H9 (cell line): ENCODE measurements at regions not wholly inside any gene's neighbourhood (a gene's known extent, or its start where the extent isn't known, plus 50 kb on each side); places are given as distances from the start of the nearest gene placed in this dataset.

Experiments
- DNase-seq: peaks from one replicate; pipeline ENCODE4 v3.0.0-alpha.2; 2017
- H2AFZ ChIP-seq: one replicate; pipeline ENCODE4 v1.6.1; 2013; ENCODE audit warnings: mild to moderate bottlenecking, low read length, control low read depth, moderate library complexity
- H2AK5ac ChIP-seq: 2 replicates; pipeline ENCODE4 v1.6.1; 2013; ENCODE audit warnings: low read length, control low read depth, mixed read lengths; ENCODE audit not compliant: insufficient read length
- H2BK120ac ChIP-seq: one replicate; pipeline ENCODE4 v1.6.1; 2013; ENCODE audit warnings: low read depth, mild to moderate bottlenecking, low read length, control low read depth, inconsistent platforms; ENCODE audit not compliant: poor library complexity, severe bottlenecking
- H2BK12ac ChIP-seq: 2 replicates; pipeline ENCODE4 v1.6.1; 2013; ENCODE audit warnings: low read length, control low read depth, mixed read lengths, low read depth; ENCODE audit not compliant: insufficient read length
- H2BK15ac ChIP-seq: 2 replicates; pipeline ENCODE4 v1.6.1; 2013; ENCODE audit warnings: low read depth, low read length, control low read depth
- H2BK20ac ChIP-seq: one replicate; pipeline ENCODE4 v1.6.1; 2013; ENCODE audit warnings: low read depth, mild to moderate bottlenecking, low read length, control low read depth, inconsistent platforms; ENCODE audit not compliant: poor library complexity, severe bottlenecking
- H2BK5ac ChIP-seq: 2 replicates; pipeline ENCODE4 v1.6.1; 2013; ENCODE audit warnings: low read length, control low read depth, mixed read lengths; ENCODE audit not compliant: insufficient read length
- H3K14ac ChIP-seq: 2 replicates; pipeline ENCODE4 v1.6.1; 2013; ENCODE audit warnings: low read length, control low read depth; ENCODE audit not compliant: insufficient read depth
- H3K18ac ChIP-seq: 2 replicates; pipeline ENCODE4 v1.6.1; 2013; ENCODE audit warnings: low read depth, mild to moderate bottlenecking, mixed read lengths, low read length, control low read depth; ENCODE audit not compliant: insufficient read length
- H3K23ac ChIP-seq: 2 replicates; pipeline ENCODE4 v1.6.1; 2013; ENCODE audit warnings: low read length, control low read depth, mixed read lengths, low read depth; ENCODE audit not compliant: insufficient read length
- H3K23me2 ChIP-seq: 2 replicates; pipeline ENCODE4 v1.6.1; 2013; ENCODE audit warnings: low read depth, mild to moderate bottlenecking, mixed read lengths, low read length, control low read depth; ENCODE audit not compliant: insufficient read length, poor library complexity, severe bottlenecking
- H3K27ac ChIP-seq: 2 replicates; pipeline ENCODE4 v1.5.1; 2013; ENCODE audit warnings: low read length, control low read depth, mixed read lengths, low read depth; ENCODE audit not compliant: insufficient read length
- H3K27me3 ChIP-seq: 2 replicates; pipeline ENCODE4 v1.6.1; 2013; ENCODE audit warnings: low read length, control low read depth, inconsistent platforms; ENCODE audit not compliant: insufficient read depth
- H3K4ac ChIP-seq: 2 replicates; pipeline ENCODE4 v1.6.1; 2013; ENCODE audit warnings: low read depth, mild to moderate bottlenecking, control low read depth, inconsistent platforms, low read length, moderate library complexity
- H3K4me1 ChIP-seq: 2 replicates; pipeline ENCODE4 v1.6.1; 2013; ENCODE audit warnings: low read length, control low read depth, inconsistent platforms; ENCODE audit not compliant: insufficient read depth
- H3K4me2 ChIP-seq: 2 replicates; pipeline ENCODE4 v1.6.1; 2013; ENCODE audit warnings: low read length, control low read depth, mixed read lengths; ENCODE audit not compliant: insufficient read length, insufficient read depth
- H3K56ac ChIP-seq: 2 replicates; pipeline ENCODE4 v1.6.1; 2013; ENCODE audit warnings: low read depth, mild to moderate bottlenecking, mixed read lengths, low read length, control low read depth; ENCODE audit not compliant: insufficient read length
- H3K79me1 ChIP-seq: 2 replicates; pipeline ENCODE4 v1.6.1; 2013; ENCODE audit warnings: low read depth, mild to moderate bottlenecking, moderate library complexity, low read length, control low read depth, inconsistent platforms; ENCODE audit not compliant: insufficient read depth, poor library complexity, severe bottlenecking
- H3K79me2 ChIP-seq: 2 replicates; pipeline ENCODE4 v1.6.1; 2013; ENCODE audit warnings: low read length, control low read depth, inconsistent platforms; ENCODE audit not compliant: insufficient read depth
- H3K9ac ChIP-seq: 2 replicates; pipeline ENCODE4 v1.6.1; 2013; ENCODE audit warnings: low read length, control low read depth, mixed read lengths; ENCODE audit not compliant: insufficient read length; ENCODE audit errors: extremely low read depth
- H3K9me3 ChIP-seq: one replicate; pipeline ENCODE4 v1.6.1; 2013; ENCODE audit warnings: low read depth, low read length, inconsistent platforms; ENCODE audit not compliant: control insufficient read depth
- H3T11ph ChIP-seq: one replicate; pipeline ENCODE4 v1.6.1; 2013; ENCODE audit warnings: mild to moderate bottlenecking, low read length, control low read depth, inconsistent platforms
- H4K20me1 ChIP-seq: one replicate; pipeline ENCODE4 v1.6.1; 2013; ENCODE audit not compliant: control insufficient read depth, insufficient read length, insufficient read depth
- H4K5ac ChIP-seq: 2 replicates; pipeline ENCODE4 v1.6.1; 2013; ENCODE audit warnings: low read depth, mild to moderate bottlenecking, mixed read lengths, low read length, control low read depth; ENCODE audit not compliant: insufficient read length
- H4K8ac ChIP-seq: replicated peaks from 2 replicates; pipeline ENCODE4 v1.6.1; 2013; ENCODE audit warnings: low read length, control low read depth, mixed read lengths, low read depth; ENCODE audit not compliant: insufficient read length
- H4K91ac ChIP-seq: 2 replicates; pipeline ENCODE4 v1.6.1; 2013; ENCODE audit warnings: low read depth, mild to moderate bottlenecking, moderate library complexity, mixed read lengths, low read length, control low read depth; ENCODE audit not compliant: insufficient read length
- H3K27ac Mint-ChIP-seq, 3 experiments: 2 replicates in 2 of 3; 3 replicates in 1 of 3; pipeline ENCODE4 v1.8.0; 2020 to 2021; ENCODE audit warnings: mixed read lengths in 3 of 3, mild to moderate bottlenecking in 1 of 3, moderate library complexity in 1 of 3
- H3K27me3 Mint-ChIP-seq: 2 replicates; pipeline ENCODE4 v1.8.0; 2021; ENCODE audit warnings: low read depth, mild to moderate bottlenecking, moderate library complexity, mixed read lengths
- H3K36me3 Mint-ChIP-seq, 3 experiments: 2 replicates in 2 of 3; 3 replicates in 1 of 3; pipeline ENCODE4 v1.8.0; 2020 to 2021; ENCODE audit warnings: low read depth in 3 of 3, mixed read lengths in 3 of 3; ENCODE audit not compliant: insufficient read depth in 1 of 3
- H3K4me1 Mint-ChIP-seq, 2 experiments: 2 replicates each; pipeline ENCODE4 v1.8.0; 2020; ENCODE audit warnings: mixed read lengths in 2 of 2
- H3K4me3 Mint-ChIP-seq, 2 experiments: 2 replicates in 1 of 2; 3 replicates in 1 of 2; pipeline ENCODE4 v1.8.0; 2020 to 2021; ENCODE audit warnings: mild to moderate bottlenecking in 2 of 2, mixed read lengths in 2 of 2, moderate library complexity in 1 of 2
- H3K9me3 Mint-ChIP-seq, 2 experiments: 2 replicates in 1 of 2; 3 replicates in 1 of 2; pipeline ENCODE4 v1.8.0; 2020; ENCODE audit warnings: mild to moderate bottlenecking in 2 of 2, mixed read lengths in 2 of 2, moderate library complexity in 1 of 2
- CTCF ChIP-seq: fragments of 200-600 bp; sonication (generic); conservative IDR thresholded peaks from 3 replicates; pipeline ENCODE4 v1.8.0; 2021; ENCODE audit warnings: antibody characterized with exemption, mild to moderate bottlenecking
- WGBS: extraction: QIAGEN DNeasy Blood & Tissue Kit; methylation state at CpG from one replicate; pipeline ENCODE4 v1.1.7; 2013; ENCODE audit warnings: missing lambda C conversion rate, low lambda C conversion rate, mixed read lengths; ENCODE audit not compliant: insufficient read length; ENCODE audit errors: extremely low coverage; 5-methylcytosine and 5-hydroxymethylcytosine counted together

GRCh38 chr14:82528016-82528415 lies 994.4 kb upstream of the SEL1L start:
- no peaks in the 10 kb centered on the region for H3K9me3 Mint-ChIP-seq
- Histone ChIP-seq H3K9me3 (no peaks in the 10 kb centered on the region), H3K4me2 (no peak overlapping the region), H3K23me2 (no peaks in the 10 kb centered on the region), H3T11ph (no peak overlapping the region), H4K20me1 (no peaks in the 10 kb centered on the region), H2BK20ac (no peak overlapping the region), H4K8ac (no peak overlapping the region), H2AFZ (no peak overlapping the region), H2AK5ac (no peak overlapping the region), H3K27ac (no peak overlapping the region), H2BK15ac (no peak overlapping the region), H3K9ac (no peak overlapping the region), H3K56ac (no peak overlapping the region), H3K4ac (no peak overlapping the region), H2BK5ac (no peak overlapping the region), H2BK12ac (no peak overlapping the region), H3K14ac (no peak overlapping the region), H3K27me3 (no peaks in the 10 kb centered on the region), H3K79me2 (no peaks in the 10 kb centered on the region), H3K18ac (no peak overlapping the region), H3K79me1 (no peaks in the 10 kb centered on the region), H2BK120ac (no peak overlapping the region), H3K23ac (no peak overlapping the region), H3K4me1 (no peaks in the 10 kb centered on the region), H4K91ac (no peak overlapping the region), H4K5ac (no peak overlapping the region)
- no peaks in the 10 kb centered on the region for H3K36me3 Mint-ChIP-seq
- no peak for DNase-seq
- H3K4me3 Mint-ChIP-seq: no peak overlapping the region
- WGBS: 100% methylated on average over 1 of the region's 1 CpG
- no peak overlapping the region for H3K27ac Mint-ChIP-seq
- H3K27me3 Mint-ChIP-seq: no peaks in the 10 kb centered on the region
- H3K4me1 Mint-ChIP-seq: no peaks in the 10 kb centered on the region
- TF ChIP-seq CTCF: no peak
